ENCODE measurements at regions not wholly inside any gene's neighbourhood (a gene's known extent, or its start where the extent isn't known, plus 50 kb on each side); places are given as distances from the start of the nearest gene placed in this dataset.

- Histone ChIP-seq H3K4me3 (ENCODE audit: extremely low read depth in 1 of 4, insufficient read depth in 2 of 4, low read depth in 3 of 4, low read length in 4 of 4) (no peak overlapping the region), H2AK5ac (ENCODE audit: low read depth, low read length) (no peak overlapping the region), H2BK12ac (ENCODE audit: low read depth, low read length) (no peak overlapping the region), H3K4me2 (ENCODE audit: insufficient read depth in 1 of 2, low read depth in 2 of 2, low read length in 2 of 2) (no peak overlapping the region), H4K91ac (replicated peaks; ENCODE audit: insufficient read length, low read length) (no peak overlapping the region), H3K4me1 (replicated peaks in 1 of 4; ENCODE audit: control insufficient read depth in 3 of 4, insufficient read depth in 4 of 4, low read length in 3 of 4) (peaks cover 0 to 5% (median 0%) of the 10 kb centered on the region in 4 experiments; a peak in 3 of 7 replicates), H3K4ac (replicated peaks; ENCODE audit: insufficient read length, low read depth, low read length) (no peak overlapping the region), H4K20me1 (replicated peaks in 1 of 2; ENCODE audit: control insufficient read depth in 1 of 2, insufficient read depth in 2 of 2, low read length in 2 of 2) (no peaks in the 10 kb centered on the region), H4K8ac (ENCODE audit: extremely low read depth, insufficient read depth, low read length) (no peak overlapping the region), H3K9me3 (ENCODE audit: insufficient read depth in 2 of 2, low read depth in 1 of 2, low read length in 1 of 2) (no peaks in the 10 kb centered on the region; a peak in 1 of 4 replicates), H3K23me2 (ENCODE audit: low read depth, low read length) (no peaks in the 10 kb centered on the region), H3K18ac (ENCODE audit: extremely low read depth, low read length) (no peak overlapping the region), H3K23ac (ENCODE audit: insufficient read length) (no peak overlapping the region), H2BK120ac (replicated peaks; ENCODE audit: low read depth, low read length) (no peak overlapping the region), H2BK5ac (ENCODE audit: low read depth, low read length) (no peak overlapping the region), H3K79me2 (ENCODE audit: control insufficient read depth in 1 of 2, insufficient read depth in 2 of 2, low read length in 2 of 2) (no peaks in the 10 kb centered on the region), H3K27me3 (replicated peaks in 1 of 4; ENCODE audit: control insufficient read depth in 3 of 4, extremely low read depth in 1 of 4, insufficient read depth in 3 of 4, low read length in 3 of 4) (no peaks in the 10 kb centered on the region; a peak in 1 of 7 replicates), H3K79me1 (ENCODE audit: low read depth, low read length) (no peaks in the 10 kb centered on the region), H2BK20ac (ENCODE audit: low read length) (no peak overlapping the region), H3K56ac (replicated peaks; ENCODE audit: insufficient read length, low read depth, low read length) (no peak overlapping the region), H3K27ac (ENCODE audit: low read depth, low read length) (no peak overlapping the region), H3K36me3 (ENCODE audit: control insufficient read depth in 2 of 4, insufficient read depth in 4 of 4, low read length in 3 of 4) (no peaks in the 10 kb centered on the region), H3K9ac (replicated peaks in 1 of 4; ENCODE audit: extremely low read depth in 1 of 4, low read depth in 3 of 4, low read length in 3 of 4) (no peak overlapping the region), H4K5ac (ENCODE audit: insufficient read length, low read depth, low read length) (no peak overlapping the region), H2AFZ (ENCODE audit: low read length) (no peak overlapping the region), H3K14ac (ENCODE audit: insufficient read length) (no peak overlapping the region), H2BK15ac (ENCODE audit: low read length) (no peak overlapping the region)
- FAIRE-seq (no peak), DNase-seq (ENCODE audit: low read depth in 1 of 2, low spot score in 2 of 2) (no peak)
- CTCF ChIA-PET (ENCODE audit: partially characterized antibody) = no interaction called here
- TF ChIP-seq TEAD4 (IDR thresholded peaks at IDR 0.05; ENCODE audit: low read depth, low read length) (no peak), SIX5 (IDR thresholded peaks at IDR 0.05; ENCODE audit: low read depth, low read length) (no peak), TAF7 (optimal IDR thresholded peaks at IDR 0.05; ENCODE audit: borderline replicate concordance, low read depth, low read length) (no peak), SIN3A (conservative IDR thresholded peaks at IDR 0.05 in 1 of 2, IDR thresholded peaks at IDR 0.05 in 1 of 2; ENCODE audit: low read depth in 1 of 2, low read length in 2 of 2) (no peak), EP300 (IDR thresholded peaks at IDR 0.05; ENCODE audit: borderline replicate concordance in 1 of 2, low read depth in 2 of 2, low read length in 2 of 2) (no peak), CHD2 (IDR thresholded peaks at IDR 0.05; ENCODE audit: low read length) (no peak), MAX (IDR thresholded peaks at IDR 0.05) (no peak), POLR2A (IDR thresholded peaks at IDR 0.05; ENCODE audit: control extremely low read depth in 1 of 2, low read depth in 2 of 2, low read length in 2 of 2) (no peak), SP2 (IDR thresholded peaks at IDR 0.05; ENCODE audit: low read length) (no peak)
- 78% methylated on average over 2 of the region's 2 CpGs; no CpG with 5 or more reads in 1 of the 2 experiments for WGBS, 2 experiments (ENCODE audit: extremely low coverage in 1 of 2, insufficient coverage in 1 of 2, insufficient read length in 1 of 2, insufficient replicate concordance in 2 of 2, low coverage in 1 of 2, low lambda C conversion rate in 2 of 2, missing lambda C conversion rate in 1 of 2)
- POLR2A ChIA-PET (ENCODE audit: partially characterized antibody) = no interaction called here
Observed at GRCh38 chr20:57865266-57865665, 155.5 kb upstream of the PMEPA1 start.

Data from H1 (cell line).